Ishikawa (cell line): ENCODE measurements at regions not wholly inside any gene's neighbourhood (a gene's known extent, or its start where the extent isn't known, plus 50 kb on each side); places are given as distances from the start of the nearest gene placed in this dataset.

Experiments
- CEBPB ChIP-seq: IDR thresholded peaks from 2 replicates; pipeline ENCODE4 v1.6.1; 2012
- CREB1 ChIP-seq: IDR thresholded peaks from 2 replicates; pipeline ENCODE4 v1.6.1; 2012; ENCODE audit warnings: low read depth
- EGR1 ChIP-seq: IDR thresholded peaks from 2 replicates; pipeline ENCODE4 v1.6.1; 2012
- EP300 ChIP-seq: IDR thresholded peaks from 2 replicates; pipeline ENCODE4 v1.6.1; 2012; ENCODE audit warnings: borderline replicate concordance
- FOXM1 ChIP-seq: IDR thresholded peaks from 2 replicates; pipeline ENCODE4 v1.6.1; 2012; ENCODE audit warnings: low read depth, borderline replicate concordance
- MAX ChIP-seq: IDR thresholded peaks from 2 replicates; pipeline ENCODE4 v1.6.1; 2012
- NFIC ChIP-seq: IDR thresholded peaks from 2 replicates; pipeline ENCODE4 v1.6.1; 2012
- RAD21 ChIP-seq: IDR thresholded peaks from 2 replicates; pipeline ENCODE4 v1.6.1; 2012; ENCODE audit warnings: low read depth
- REST ChIP-seq: IDR thresholded peaks from 2 replicates; pipeline ENCODE4 v1.6.1; 2012; ENCODE audit warnings: low read depth, mild to moderate bottlenecking
- TAF1 ChIP-seq: IDR thresholded peaks from 2 replicates; pipeline ENCODE4 v1.6.1; 2012; ENCODE audit warnings: low read depth, mild to moderate bottlenecking
- TCF12 ChIP-seq: IDR thresholded peaks from 2 replicates; pipeline ENCODE4 v1.6.1; 2012; ENCODE audit warnings: low read depth
- TEAD4 ChIP-seq: IDR thresholded peaks from 2 replicates; pipeline ENCODE4 v1.6.1; 2012
- YY1 ChIP-seq: IDR thresholded peaks from 2 replicates; pipeline ENCODE4 v1.6.1; 2012; ENCODE audit warnings: low read depth
- ZBTB7A ChIP-seq: IDR thresholded peaks from 2 replicates; pipeline ENCODE4 v1.6.1; 2012; ENCODE audit warnings: low read depth
- TF ChIP-seq, protein P1 (sequence below): IDR thresholded peaks from 2 replicates; pipeline ENCODE4 v1.6.1; 2012

GRCh38 chr20:60937585-60937984 lies 314.5 kb upstream of the CDH4 start:
- TF ChIP-seq NFIC (no peak), CREB1 (no peak), ZBTB7A (no peak), CEBPB (no peak), TAF1 (no peak)

GRCh38 chr20:60941379-60941778 lies 310.7 kb upstream of the CDH4 start:
- TF ChIP-seq TEAD4 (no peak), REST (no peak), NFIC (no peak), TCF12 (no peak), YY1 (no peak), FOXM1 (no peak), ZBTB7A (no peak), TAF1 (no peak), CEBPB (no peak), RAD21 (no peak), MAX (no peak), EP300 (no peak), EGR1 (no peak), CREB1 (no peak)
- TF ChIP-seq, protein P1, sequence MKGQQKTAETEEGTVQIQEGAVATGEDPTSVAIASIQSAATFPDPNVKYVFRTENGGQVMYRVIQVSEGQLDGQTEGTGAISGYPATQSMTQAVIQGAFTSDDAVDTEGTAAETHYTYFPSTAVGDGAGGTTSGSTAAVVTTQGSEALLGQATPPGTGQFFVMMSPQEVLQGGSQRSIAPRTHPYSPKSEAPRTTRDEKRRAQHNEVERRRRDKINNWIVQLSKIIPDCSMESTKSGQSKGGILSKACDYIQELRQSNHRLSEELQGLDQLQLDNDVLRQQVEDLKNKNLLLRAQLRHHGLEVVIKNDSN, result no peak

- TF ChIP-seq ZBTB7A, result no peak
These were observed 304.2 kb upstream of the CDH4 start for GRCh38 chr20:60947819-60948218.

GRCh38 chr20:60948224-60948623 lies 303.8 kb upstream of the CDH4 start:
- TF ChIP-seq YY1 (no peak), TCF12 (no peak), TEAD4 (no peak), REST (no peak), NFIC (no peak), EP300 (no peak), CEBPB (no peak), MAX (no peak), TAF1 (no peak)
- TF ChIP-seq, protein P1, result no peak

- TF ChIP-seq, protein P1, result no peak
- no peak for TF ChIP-seq RAD21
- TF ChIP-seq EP300, result no peak
- no peak for TF ChIP-seq CEBPB
- TF ChIP-seq REST, result no peak
- TF ChIP-seq TCF12, result no peak
- TF ChIP-seq YY1, result no peak
- no peak for TF ChIP-seq FOXM1
- TF ChIP-seq MAX, result no peak
- no peak for TF ChIP-seq TAF1
- TF ChIP-seq ZBTB7A, result no peak
- no peak for TF ChIP-seq CREB1
- TF ChIP-seq TEAD4, result no peak
- no peak for TF ChIP-seq NFIC
- no peak for TF ChIP-seq EGR1
These were observed 301.5 kb upstream of the CDH4 start for GRCh38 chr20:60950561-60950960.
